HG03066 (cell line): ENCODE measurements at regions not wholly inside any gene's neighbourhood (a gene's known extent, or its start where the extent isn't known, plus 50 kb on each side); places are given as distances from the start of the nearest gene placed in this dataset.
"Not testable (repeated sequence)": the region's sequence is repeated elsewhere in the genome, so short reads cannot be mapped to it uniquely, and the experiment has no call there.

Experiments
- ATAC-seq: cut with Tn5 transposase; IDR thresholded peaks from one replicate; pipeline ENCODE4 v1.9.1; 2021; ENCODE audit warnings: low read depth; ENCODE audit not compliant: unreplicated experiment

GRCh38 chr6:67493682-67494081, 1141.4 kb upstream of the ADGRB3 start:
- no peak for ATAC-seq

GRCh38 chr6:67475700-67476099, 1159.4 kb upstream of the ADGRB3 start:
- no peak for ATAC-seq

GRCh38 chr6:67467341-67467740, 1167.7 kb upstream of the ADGRB3 start:
- ATAC-seq = no peak

- ATAC-seq = not testable (repeated sequence)
Observed at GRCh38 chr6:67462725-67463124, 1172.4 kb upstream of the ADGRB3 start.

- no peak for ATAC-seq
Observed at GRCh38 chr6:67459556-67459955, 1175.5 kb upstream of the ADGRB3 start.

GRCh38 chr6:67458265-67458664, 1176.8 kb upstream of the ADGRB3 start:
- no peak for ATAC-seq

GRCh38 chr6:67451874-67452273, 1183.2 kb upstream of the ADGRB3 start:
- no peak for ATAC-seq

- no peak for ATAC-seq
Observed at GRCh38 chr6:67450641-67451040, 1184.4 kb upstream of the ADGRB3 start.

GRCh38 chr6:67449602-67450001, 1185.5 kb upstream of the ADGRB3 start:
- ATAC-seq = no peak

- ATAC-seq = no peak
Observed at GRCh38 chr6:67433124-67433523, 1202.0 kb upstream of the ADGRB3 start.

- no peak for ATAC-seq
Observed at GRCh38 chr6:67431076-67431475, 1204.0 kb upstream of the ADGRB3 start.

- not testable (repeated sequence) for ATAC-seq
Observed at GRCh38 chr6:67426686-67427085, 1208.4 kb upstream of the ADGRB3 start.

- ATAC-seq = no peak
Observed at GRCh38 chr6:67412035-67412434, 1223.0 kb upstream of the ADGRB3 start.

- ATAC-seq = no peak
Observed at GRCh38 chr6:67411036-67411435, 1224.0 kb upstream of the ADGRB3 start.

GRCh38 chr6:67394254-67394653, 1240.8 kb upstream of the ADGRB3 start:
- ATAC-seq = no peak

GRCh38 chr6:67393356-67393755, 1241.7 kb upstream of the ADGRB3 start:
- no peak for ATAC-seq

- no peak for ATAC-seq
Observed at GRCh38 chr6:67391955-67392354, 1243.1 kb upstream of the ADGRB3 start.

- ATAC-seq = no peak
Observed at GRCh38 chr6:67369679-67370078, 1265.4 kb upstream of the ADGRB3 start.

- no peak for ATAC-seq
Observed at GRCh38 chr6:67362976-67363375, 1272.1 kb upstream of the ADGRB3 start.

- ATAC-seq = no peak
Observed at GRCh38 chr6:67361264-67361663, 1273.8 kb upstream of the ADGRB3 start.

GRCh38 chr6:67358241-67358640, 1276.8 kb upstream of the ADGRB3 start:
- no peak for ATAC-seq

- no peak for ATAC-seq
Observed at GRCh38 chr6:67353861-67354260, 1281.2 kb upstream of the ADGRB3 start.

- ATAC-seq = no peak
Observed at GRCh38 chr6:67352717-67353116, 1282.4 kb upstream of the ADGRB3 start.
